HL-60 (cell line): ENCODE measurements at regions not wholly inside any gene's neighbourhood (a gene's known extent, or its start where the extent isn't known, plus 50 kb on each side); places are given as distances from the start of the nearest gene placed in this dataset.

Experiments used
- DNase-seq, 2 experiments: peaks; one replicate each; pipeline ENCODE4 v3.0.0-alpha.2; 2010 to 2020; ENCODE audit warnings: low read depth in 1 of 2, low spot score in 1 of 2
- H3K27ac ChIP-seq: fragments of 250-450 bp; sonication (Bioruptor Pico); replicated peaks from 2 replicates; pipeline ENCODE4 v1.5.1; 2020; ENCODE audit warnings: mild to moderate bottlenecking, moderate library complexity
- H3K27me3 ChIP-seq: fragments of 250-450 bp; sonication (Bioruptor Pico); 2 replicates; pipeline ENCODE4 v1.5.1; 2021; ENCODE audit warnings: mild to moderate bottlenecking, moderate library complexity; ENCODE audit not compliant: insufficient read depth, poor library complexity, severe bottlenecking
- H3K4me3 ChIP-seq: replicated peaks from 2 replicates; pipeline ENCODE4 v1.5.1; 2011; ENCODE audit warnings: mild to moderate bottlenecking, control low read depth, low read length; ENCODE audit not compliant: insufficient read depth
- CTCF ChIP-seq: IDR thresholded peaks from one replicate; pipeline ENCODE4 v1.5.1; 2011; ENCODE audit warnings: low read length, control low read depth, inconsistent platforms; ENCODE audit not compliant: insufficient read depth
- GABPA ChIP-seq: IDR thresholded peaks from 2 replicates; pipeline ENCODE4 v1.6.1; 2012; ENCODE audit warnings: low read depth
- POLR2AphosphoS5 ChIP-seq: IDR thresholded peaks from 2 replicates; pipeline ENCODE4 v1.6.1; 2012; ENCODE audit warnings: low read depth
- REST ChIP-seq: IDR thresholded peaks from 2 replicates; pipeline ENCODE4 v1.6.1; 2012; ENCODE audit warnings: low read depth; ENCODE audit not compliant: insufficient replicate concordance
- SPI1 ChIP-seq: IDR thresholded peaks from 2 replicates; pipeline ENCODE4 v1.6.1; 2012; ENCODE audit warnings: low read depth, mild to moderate bottlenecking, borderline replicate concordance

- peak in 1 of 2 experiments; percentile 14 for DNase-seq
- TF ChIP-seq REST: no peak
- TF ChIP-seq GABPA: no peak
- TF ChIP-seq CTCF: no peak
- no peak for TF ChIP-seq POLR2AphosphoS5
- TF ChIP-seq SPI1: no peak
Measured at GRCh38 chr17:14871921-14872320, 393.2 kb downstream of the PMP22 start.

GRCh38 chr17:14866266-14866665 lies 398.9 kb downstream of the PMP22 start:
- Histone ChIP-seq H3K4me3 (no peak overlapping the region), H3K27ac (no peak overlapping the region), H3K27me3 (no peaks in the 10 kb centered on the region)
- TF ChIP-seq CTCF: no peak
- TF ChIP-seq SPI1: no peak
- no peak for TF ChIP-seq POLR2AphosphoS5
- no peak for TF ChIP-seq REST
- no peak for TF ChIP-seq GABPA
- no peak for DNase-seq

More at GRCh38 chr17:14871921-14872320, 393.2 kb downstream of the PMP22 start:
- Histone ChIP-seq H3K4me3 (no peak overlapping the region), H3K27me3 (no peaks in the 10 kb centered on the region), H3K27ac (no peak overlapping the region)

- DNase-seq: no peak
- Histone ChIP-seq H3K27me3 (no peaks in the 10 kb centered on the region), H3K27ac (no peak overlapping the region), H3K4me3 (no peak overlapping the region)
- TF ChIP-seq POLR2AphosphoS5 (no peak), REST (no peak), CTCF (no peak), GABPA (no peak), SPI1 (no peak)
Measured at GRCh38 chr17:14864127-14864526, 401.0 kb downstream of the PMP22 start.
